CD4-positive, alpha-beta T cell (primary cell): ENCODE measurements at regions not wholly inside any gene's neighbourhood (a gene's known extent, or its start where the extent isn't known, plus 50 kb on each side); places are given as distances from the start of the nearest gene placed in this dataset.

ENCODE experiments used
- ATAC-seq: fragments of 200-7000 bp; cut with Tn5 transposase; one replicate; pipeline ENCODE4 v1.10.0; 2022; ENCODE audit warnings: mild to moderate bottlenecking; ENCODE audit not compliant: poor library complexity
- CTCF ChIA-PET: fragments of 350-600 bp; sonication (Branson Sonifier 250); formaldehyde crosslinking; loops from one replicate; lab custom pipeline; 2021; ENCODE audit warnings: antibody characterized with exemption, inconsistent platforms; lab: Charles Lee
- POLR2A ChIA-PET: fragments of 350-600 bp; sonication (Branson Sonifier 250); formaldehyde crosslinking; loops from one replicate; lab custom pipeline; 2021; ENCODE audit warnings: antibody characterized with exemption, inconsistent platforms; lab: Charles Lee
- DNase-seq, 14 experiments: peaks; one replicate each; pipeline ENCODE4 v3.0.0-alpha.2; 2013 to 2020; ENCODE audit warnings: mixed read lengths in 2 of 14
- H3K27ac ChIP-seq, 2 donors: one replicate each; pipeline versions ENCODE4 v1.5.1 to v1.7.0; 2013; ENCODE audit warnings: low read length in 2 of 2, low read depth in 1 of 2, mild to moderate bottlenecking in 1 of 2
- H3K27me3 ChIP-seq, 2 experiments: 1 replicate in 1 of 2; 2 replicates in 1 of 2; pipeline versions ENCODE4 v1.6.1 to v1.7.0; 2013; ENCODE audit warnings: low read length in 2 of 2, control low read depth in 1 of 2, mild to moderate bottlenecking in 1 of 2, moderate library complexity in 1 of 2; ENCODE audit not compliant: insufficient read depth in 2 of 2, control insufficient read depth in 1 of 2
- H3K36me3 ChIP-seq: one replicate; pipeline ENCODE4 v1.6.1; 2013; ENCODE audit warnings: low read length, control low read depth; ENCODE audit not compliant: insufficient read depth
- H3K4me1 ChIP-seq: one replicate; pipeline ENCODE4 v1.6.1; 2013; ENCODE audit warnings: low read length, control low read depth; ENCODE audit not compliant: insufficient read depth
- H3K4me3 ChIP-seq: one replicate; pipeline ENCODE4 v1.5.1; 2013; ENCODE audit warnings: mild to moderate bottlenecking, low read length, moderate library complexity
- H3K9me3 ChIP-seq, 2 experiments: 1 replicate in 1 of 2; 2 replicates in 1 of 2; pipeline versions ENCODE4 v1.6.1 to v1.7.0; 2013; ENCODE audit warnings: low read length in 2 of 2, mild to moderate bottlenecking in 2 of 2, control low read depth in 1 of 2, moderate library complexity in 1 of 2; ENCODE audit not compliant: control insufficient read depth in 1 of 2, insufficient read depth in 1 of 2
- H3K27ac Mint-ChIP-seq: one replicate; pipeline ENCODE4 v1.8.0; 2020; ENCODE audit warnings: mixed read lengths
- H3K27me3 Mint-ChIP-seq: one replicate; pipeline ENCODE4 v1.8.0; 2021; ENCODE audit warnings: mixed read lengths
- H3K36me3 Mint-ChIP-seq: one replicate; pipeline ENCODE4 v1.8.0; 2021; ENCODE audit warnings: low read depth, mixed read lengths
- H3K4me1 Mint-ChIP-seq: one replicate; pipeline ENCODE4 v1.8.0; 2021; ENCODE audit warnings: low read depth, mixed read lengths
- H3K4me3 Mint-ChIP-seq: one replicate; pipeline ENCODE4 v1.8.0; 2020; ENCODE audit warnings: mild to moderate bottlenecking, mixed read lengths
- H3K9me3 Mint-ChIP-seq: one replicate; pipeline ENCODE4 v1.8.0; 2020; ENCODE audit warnings: mixed read lengths
- CTCF ChIP-seq: fragments of 200-600 bp; IDR thresholded peaks from one replicate; pipeline ENCODE4 v1.8.0; 2022; ENCODE audit warnings: antibody characterized with exemption, mild to moderate bottlenecking
- intact Hi-C, 2 experiments: fragments of 100-400 bp; cut with DNase I in 1 of 2; cut with micrococcal nuclease in 1 of 2; formaldehyde crosslinking; loops; one replicate each; pipeline versions ENCODE4 v1.15.1 to v1.9.0; 2023 to 2025; cut with DNase I, micrococcal nuclease

- Mint-ChIP-seq H3K4me1 (no peaks in the 10 kb centered on the region), H3K4me3 (no peak overlapping the region), H3K36me3 (no peaks in the 10 kb centered on the region), H3K9me3 (no peaks in the 10 kb centered on the region), H3K27ac (no peak overlapping the region), H3K27me3 (no peaks in the 10 kb centered on the region)
- H3K27me3 ChIP-seq, result no peaks in the 10 kb centered on the region
- intact Hi-C loops, result no loop called here
- H3K27ac ChIP-seq, result no peak overlapping the region
- TF ChIP-seq CTCF, result no peak
- ATAC-seq (no peak), DNase-seq (no peak)
- CTCF ChIA-PET, result interaction anchor here (1.2 kb wide), 1 partner anchor 9 kb away, joined by 3 read pairs; no protein-coding TSS in a partner anchor
- H3K36me3 ChIP-seq, result no peaks in the 10 kb centered on the region
- POLR2A ChIA-PET, result no interaction called here
- no peaks in the 10 kb centered on the region for H3K4me1 ChIP-seq
- no peaks in the 10 kb centered on the region for H3K9me3 ChIP-seq
- no peak overlapping the region for H3K4me3 ChIP-seq
Measured at GRCh38 chr6:82739303-82739702, 326.3 kb downstream of the UBE3D start.

- no peaks in the 10 kb centered on the region for H3K4me1 ChIP-seq
- no peaks in the 10 kb centered on the region for H3K9me3 Mint-ChIP-seq
- H3K36me3 Mint-ChIP-seq, result no peaks in the 10 kb centered on the region
- no peak overlapping the region for H3K27ac ChIP-seq
- CTCF ChIA-PET, result no interaction called here
- ATAC-seq (no peak), DNase-seq (no peak)
- H3K36me3 ChIP-seq, result no peaks in the 10 kb centered on the region
- no peaks in the 10 kb centered on the region for H3K4me1 Mint-ChIP-seq
- intact Hi-C loops, result no loop called here
- no peak overlapping the region for H3K27ac Mint-ChIP-seq
- no peak overlapping the region for H3K4me3 ChIP-seq
- POLR2A ChIA-PET, result no interaction called here
- H3K9me3 ChIP-seq, result no peaks in the 10 kb centered on the region
- H3K27me3 ChIP-seq, result no peaks in the 10 kb centered on the region
- H3K4me3 Mint-ChIP-seq, result no peak overlapping the region
- no peaks in the 10 kb centered on the region for H3K27me3 Mint-ChIP-seq
- no peak for TF ChIP-seq CTCF
Measured at GRCh38 chr6:82740072-82740471, 325.6 kb downstream of the UBE3D start.

- intact Hi-C loops, result no loop called here
- no peaks in the 10 kb centered on the region for H3K27me3 ChIP-seq
- H3K4me1 ChIP-seq, result no peaks in the 10 kb centered on the region
- Mint-ChIP-seq H3K9me3 (no peaks in the 10 kb centered on the region), H3K36me3 (no peaks in the 10 kb centered on the region), H3K27me3 (no peaks in the 10 kb centered on the region), H3K27ac (no peak overlapping the region), H3K4me1 (no peaks in the 10 kb centered on the region), H3K4me3 (no peak overlapping the region)
- H3K36me3 ChIP-seq, result no peaks in the 10 kb centered on the region
- POLR2A ChIA-PET, result no interaction called here
- ATAC-seq, result no peak
- CTCF ChIA-PET, result no interaction called here
- no peak for TF ChIP-seq CTCF
- DNase-seq, result no peak
- H3K9me3 ChIP-seq, result no peaks in the 10 kb centered on the region
- H3K4me3 ChIP-seq, result no peak overlapping the region
- H3K27ac ChIP-seq, result no peak overlapping the region
Measured at GRCh38 chr6:82741325-82741995, 324.2 kb downstream of the UBE3D start.
